H1 (cell line): ENCODE measurements at regions not wholly inside any gene's neighbourhood (a gene's known extent, or its start where the extent isn't known, plus 50 kb on each side); places are given as distances from the start of the nearest gene placed in this dataset.

ENCODE experiments used
- CTCF ChIA-PET: fragments of 300-600 bp; sonication (Branson Sonifier 250); formaldehyde crosslinking; loops from one replicate; lab custom pipeline; 2021; ENCODE audit not compliant: partially characterized antibody; lab: Charles Lee
- POLR2A ChIA-PET: fragments of 300-600 bp; sonication (Branson Sonifier 250); formaldehyde crosslinking; loops from one replicate; lab custom pipeline; 2021; ENCODE audit warnings: inconsistent platforms; ENCODE audit not compliant: partially characterized antibody; lab: Charles Lee
- DNase-seq, 2 experiments: peaks; one replicate each; pipeline versions ENCODE4 v3.0.0 to v3.0.0-alpha.2; 2010 to 2022; ENCODE audit warnings: low spot score in 2 of 2, low read depth in 1 of 2, mixed read lengths in 1 of 2
- FAIRE-seq: peaks from 2 replicates; lab custom pipeline; 2011; peaks lifted over from hg19 to GRCh38; lab: Jason Lieb, UNC
- H2AFZ ChIP-seq: 2 replicates; pipeline ENCODE4 v1.8.1; 2012; ENCODE audit warnings: low read length, inconsistent platforms
- H2AK5ac ChIP-seq: 2 replicates; pipeline ENCODE4 v1.6.1; 2013; ENCODE audit warnings: low read depth, low read length
- H2BK120ac ChIP-seq: replicated peaks from 2 replicates; pipeline ENCODE3; 2013; ENCODE audit warnings: low read depth, low read length, inconsistent platforms
- H2BK12ac ChIP-seq: 2 replicates; pipeline ENCODE4 v1.6.1; 2013; ENCODE audit warnings: low read depth, low read length
- H2BK15ac ChIP-seq: 2 replicates; pipeline ENCODE4 v1.6.1; 2013; ENCODE audit warnings: low read length
- H2BK20ac ChIP-seq: 2 replicates; pipeline ENCODE4 v1.6.1; 2013; ENCODE audit warnings: low read length
- H2BK5ac ChIP-seq: 2 replicates; pipeline ENCODE4 v1.6.1; 2013; ENCODE audit warnings: low read depth, low read length
- H3K14ac ChIP-seq: 2 replicates; pipeline ENCODE4 v1.6.1; 2013; ENCODE audit warnings: inconsistent platforms; ENCODE audit not compliant: insufficient read length
- H3K18ac ChIP-seq: 2 replicates; pipeline ENCODE4 v1.6.1; 2013; ENCODE audit warnings: low read length; ENCODE audit errors: extremely low read depth
- H3K23ac ChIP-seq: 2 replicates; pipeline ENCODE4 v1.6.1; 2013; ENCODE audit warnings: inconsistent platforms; ENCODE audit not compliant: insufficient read length
- H3K23me2 ChIP-seq: 2 replicates; pipeline ENCODE4 v1.6.1; 2013; ENCODE audit warnings: low read depth, low read length
- H3K27ac ChIP-seq: 2 replicates; pipeline ENCODE4 v1.6.1; 2011; ENCODE audit warnings: low read depth, low read length, inconsistent platforms
- H3K27me3 ChIP-seq, 4 experiments: replicated peaks in 1 of 4; 1 replicate in 1 of 4; 2 replicates in 3 of 4; pipeline versions ENCODE4 v1.6.1 to v1.8.1; 2011 to 2013; ENCODE audit warnings: low read length in 3 of 4, mild to moderate bottlenecking in 3 of 4, inconsistent platforms in 2 of 4, mixed read lengths in 2 of 4, moderate library complexity in 1 of 4; ENCODE audit not compliant: control insufficient read depth in 3 of 4, insufficient read depth in 3 of 4; ENCODE audit errors: extremely low read depth in 1 of 4
- H3K36me3 ChIP-seq, 4 experiments: 2 replicates each; pipeline versions ENCODE4 v1.6.1 to v1.8.1; 2011 to 2013; ENCODE audit warnings: mild to moderate bottlenecking in 4 of 4, low read length in 3 of 4, moderate library complexity in 2 of 4, control low read depth in 1 of 4, inconsistent platforms in 1 of 4; ENCODE audit not compliant: insufficient read depth in 4 of 4, control insufficient read depth in 2 of 4
- H3K4ac ChIP-seq: replicated peaks from 2 replicates; pipeline ENCODE3; 2013; ENCODE audit warnings: low read length, low read depth, mixed read lengths, inconsistent platforms; ENCODE audit not compliant: insufficient read length
- H3K4me1 ChIP-seq, 4 experiments: replicated peaks in 1 of 4; 1 replicate in 1 of 4; 2 replicates in 3 of 4; pipeline versions ENCODE4 v1.6.1 to v1.8.1; 2011 to 2013; ENCODE audit warnings: low read length in 3 of 4, inconsistent platforms in 2 of 4, mixed read lengths in 1 of 4; ENCODE audit not compliant: insufficient read depth in 4 of 4, control insufficient read depth in 3 of 4
- H3K4me2 ChIP-seq, 2 experiments: 2 replicates each; pipeline versions ENCODE4 v1.6.1 to v1.8.1; 2011 to 2013; ENCODE audit warnings: low read depth in 2 of 2, low read length in 2 of 2, control low read depth in 1 of 2, inconsistent platforms in 1 of 2, mild to moderate bottlenecking in 1 of 2; ENCODE audit not compliant: insufficient read depth in 1 of 2
- H3K4me3 ChIP-seq, 4 experiments: fragments of 200-600, 300-600 bp in 1 of 4; sonication (generic), shearing (Covaris generic), sonication (Bioruptor Twin) in 1 of 4; 2 replicates each; pipeline versions ENCODE4 v1.5.1 to v1.8.1; 2011 to 2016; ENCODE audit warnings: low read length in 4 of 4, low read depth in 3 of 4, control low read depth in 2 of 4, inconsistent platforms in 2 of 4, mild to moderate bottlenecking in 2 of 4, mixed read lengths in 1 of 4, moderate library complexity in 1 of 4; ENCODE audit not compliant: insufficient read depth in 2 of 4; ENCODE audit errors: extremely low read depth in 1 of 4
- H3K56ac ChIP-seq: replicated peaks from 2 replicates; pipeline ENCODE3; 2013; ENCODE audit warnings: low read depth, mild to moderate bottlenecking, mixed read lengths, low read length, inconsistent platforms; ENCODE audit not compliant: insufficient read length
- H3K79me1 ChIP-seq: 2 replicates; pipeline ENCODE4 v1.6.1; 2013; ENCODE audit warnings: low read depth, low read length, control low read depth
- H3K79me2 ChIP-seq, 2 experiments: 2 replicates each; pipeline versions ENCODE4 v1.6.1 to v1.8.1; 2012 to 2013; ENCODE audit warnings: low read length in 2 of 2, mild to moderate bottlenecking in 2 of 2, inconsistent platforms in 1 of 2; ENCODE audit not compliant: insufficient read depth in 2 of 2, control insufficient read depth in 1 of 2
- H3K9ac ChIP-seq, 4 experiments: replicated peaks in 1 of 4; 1 replicate in 1 of 4; 2 replicates in 3 of 4; pipeline versions ENCODE4 v1.6.1 to v1.8.1; 2011 to 2013; ENCODE audit warnings: low read depth in 3 of 4, low read length in 3 of 4, control low read depth in 2 of 4, mild to moderate bottlenecking in 2 of 4, moderate library complexity in 2 of 4, inconsistent platforms in 1 of 4; ENCODE audit errors: extremely low read depth in 1 of 4
- H3K9me3 ChIP-seq, 2 experiments: 2 replicates each; pipeline versions ENCODE4 v1.6.1 to v1.8.1; 2012 to 2013; ENCODE audit warnings: mild to moderate bottlenecking in 2 of 2, moderate library complexity in 2 of 2, control low read depth in 1 of 2, inconsistent platforms in 1 of 2, low read depth in 1 of 2, low read length in 1 of 2, mixed read lengths in 1 of 2; ENCODE audit not compliant: insufficient read depth in 2 of 2
- H4K20me1 ChIP-seq, 2 experiments: replicated peaks in 1 of 2; 2 replicates each; pipeline versions ENCODE3 to v1.8.1; 2011 to 2013; ENCODE audit warnings: inconsistent platforms in 2 of 2, low read length in 2 of 2, mild to moderate bottlenecking in 1 of 2; ENCODE audit not compliant: insufficient read depth in 2 of 2, control insufficient read depth in 1 of 2
- H4K5ac ChIP-seq: 2 replicates; pipeline ENCODE4 v1.6.1; 2013; ENCODE audit warnings: low read length, low read depth, mixed read lengths, inconsistent platforms; ENCODE audit not compliant: insufficient read length
- H4K8ac ChIP-seq: 2 replicates; pipeline ENCODE4 v1.8.0; 2013; ENCODE audit warnings: mild to moderate bottlenecking, moderate library complexity, low read length, inconsistent platforms; ENCODE audit not compliant: insufficient read depth; ENCODE audit errors: extremely low read depth
- H4K91ac ChIP-seq: replicated peaks from 2 replicates; pipeline ENCODE3; 2013; ENCODE audit warnings: low read length, mixed read lengths, inconsistent platforms; ENCODE audit not compliant: insufficient read length
- BCL11A ChIP-seq, 2 experiments: IDR thresholded peaks; one replicate each; pipeline ENCODE4 v1.6.1; 2011; ENCODE audit warnings: low read depth in 2 of 2, low read length in 2 of 2, mild to moderate bottlenecking in 2 of 2
- SP2 ChIP-seq: IDR thresholded peaks from 2 replicates; pipeline ENCODE4 v1.6.1; 2012; ENCODE audit warnings: mild to moderate bottlenecking, low read length, inconsistent platforms
- YY1 ChIP-seq: IDR thresholded peaks from 2 replicates; pipeline ENCODE4 v1.6.1; 2011; ENCODE audit warnings: low read depth, mild to moderate bottlenecking, low read length
- WGBS, 2 experiments: shearing (Covaris generic) in 1 of 2; methylation state at CpG; one replicate each; pipeline versions ENCODE4 v1.1.6 to v1.1.7; 2013 to 2015; ENCODE audit warnings: low lambda C conversion rate in 2 of 2, mixed read lengths in 2 of 2, inconsistent platforms in 1 of 2, low coverage in 1 of 2, missing lambda C conversion rate in 1 of 2; ENCODE audit not compliant: insufficient replicate concordance in 2 of 2, insufficient coverage in 1 of 2, insufficient read length in 1 of 2; ENCODE audit errors: extremely low coverage in 1 of 2, missing lambda C conversion rate in 1 of 2; 5-methylcytosine and 5-hydroxymethylcytosine counted together
- TF ChIP-seq, protein P1 (sequence below): IDR thresholded peaks from 2 replicates; pipeline ENCODE4 v1.6.1; 2011; ENCODE audit warnings: low read depth, mild to moderate bottlenecking, low read length; ENCODE audit not compliant: insufficient read depth

DNA sequence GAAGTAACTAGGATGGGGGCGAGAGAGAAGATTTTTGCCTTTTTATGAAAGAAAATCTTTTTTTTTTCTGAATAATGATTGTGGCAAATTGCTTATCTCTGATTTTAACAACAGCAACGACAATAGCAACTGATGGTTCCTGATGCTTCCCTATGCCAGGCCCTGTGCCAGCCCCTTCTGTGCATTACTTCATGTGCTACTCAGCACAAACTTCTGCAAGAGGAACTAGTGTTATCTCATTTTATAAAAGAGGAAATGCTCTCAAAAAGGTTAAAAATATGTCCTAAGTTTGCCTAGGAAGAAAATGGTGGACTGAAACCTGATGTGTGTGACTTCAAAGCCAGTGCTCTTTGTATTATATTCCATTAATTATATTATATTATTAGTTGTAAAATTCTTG lies 74.0 kb upstream of the RALGAPA2 start:
- DNase-seq (no peak), FAIRE-seq (no peak)
- no peak overlapping the region for H4K91ac ChIP-seq
- no peak overlapping the region for H3K4me2 ChIP-seq
- H3K27ac ChIP-seq = no peak overlapping the region
- no peak overlapping the region for H3K18ac ChIP-seq
- no peak overlapping the region for H2BK5ac ChIP-seq
- no peak overlapping the region for H2AFZ ChIP-seq
- WGBS, 2 experiments = 88% methylated on average over 2 of the region's 2 CpGs; no CpG with 5 or more reads in 1 of the 2 experiments
- H3K23me2 ChIP-seq = no peaks in the 10 kb centered on the region
- no peaks in the 10 kb centered on the region for H3K36me3 ChIP-seq
- ChIA-PET POLR2A (interaction anchor here (0.6 kb wide), 1 partner anchor 524 kb away, joined by 3 read pairs; no protein-coding TSS in a partner anchor), CTCF (interaction anchor here (1.4 kb wide), 1 partner anchor 51 kb away, joined by 6 read pairs; no protein-coding TSS in a partner anchor)
- H3K79me1 ChIP-seq = no peaks in the 10 kb centered on the region
- H4K5ac ChIP-seq = no peak overlapping the region
- H3K4me1 ChIP-seq = no peaks in the 10 kb centered on the region
- no peaks in the 10 kb centered on the region for H4K20me1 ChIP-seq
- H3K4me3 ChIP-seq = no peak overlapping the region
- no peak overlapping the region for H4K8ac ChIP-seq
- no peaks in the 10 kb centered on the region for H3K79me2 ChIP-seq
- H2BK120ac ChIP-seq = no peak overlapping the region
- H3K23ac ChIP-seq = no peak overlapping the region
- no peak overlapping the region for H3K4ac ChIP-seq
- H3K9me3 ChIP-seq = no peaks in the 10 kb centered on the region
- H3K14ac ChIP-seq = no peak overlapping the region
- H2BK12ac ChIP-seq = no peak overlapping the region
- no peak overlapping the region for H2BK20ac ChIP-seq
- H3K27me3 ChIP-seq = no peaks in the 10 kb centered on the region
- no peak overlapping the region for H2BK15ac ChIP-seq
- no peak overlapping the region for H3K56ac ChIP-seq
- no peak overlapping the region for H2AK5ac ChIP-seq
- no peak overlapping the region for H3K9ac ChIP-seq
- TF ChIP-seq, protein P1, sequence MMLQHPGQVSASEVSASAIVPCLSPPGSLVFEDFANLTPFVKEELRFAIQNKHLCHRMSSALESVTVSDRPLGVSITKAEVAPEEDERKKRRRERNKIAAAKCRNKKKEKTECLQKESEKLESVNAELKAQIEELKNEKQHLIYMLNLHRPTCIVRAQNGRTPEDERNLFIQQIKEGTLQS = no peak
- no peak for TF ChIP-seq SP2
- no peak for TF ChIP-seq YY1
- no peak for TF ChIP-seq BCL11A (IDR thresholded peaks at IDR 0.05; ENCODE audit: low read depth in 2 of 2, low read length in 2 of 2)
